MM.1S (cell line): ENCODE measurements at regions not wholly inside any gene's neighbourhood (a gene's known extent, or its start where the extent isn't known, plus 50 kb on each side); places are given as distances from the start of the nearest gene placed in this dataset.

Experiments
- DNase-seq: peaks from one replicate; pipeline ENCODE4 v3.0.0-alpha.2; 2015
- H2AFZ ChIP-seq: fragments of 300-600 bp; sonication (generic); 2 replicates; pipeline ENCODE4 v1.6.0; 2016; ENCODE audit warnings: antibody characterized with exemption, low read length
- H3F3A ChIP-seq: fragments of 300-600 bp; sonication (generic); 2 replicates; pipeline ENCODE4 v1.6.1; 2016; ENCODE audit warnings: mild to moderate bottlenecking, antibody characterized with exemption, low read length, moderate library complexity, mixed read lengths; ENCODE audit not compliant: insufficient read depth
- H3K27ac ChIP-seq: fragments of 300-600 bp; sonication (generic); 2 replicates; pipeline ENCODE4 v1.5.1; 2016; ENCODE audit warnings: mild to moderate bottlenecking, low read length
- H3K27me3 ChIP-seq: fragments of 300-600 bp; sonication (generic); replicated peaks from 2 replicates; pipeline ENCODE4 v1.6.0; 2016; ENCODE audit warnings: low read length; ENCODE audit not compliant: insufficient read depth
- H3K36me3 ChIP-seq: fragments of 300-600 bp; sonication (generic); replicated peaks from 2 replicates; pipeline ENCODE4 v1.6.1; 2016; ENCODE audit warnings: mild to moderate bottlenecking, low read length, mixed read lengths; ENCODE audit not compliant: insufficient read depth
- H3K4me1 ChIP-seq: fragments of 300-600 bp; sonication (generic); 2 replicates; pipeline ENCODE4 v1.6.1; 2016; ENCODE audit warnings: low read length, mixed read lengths
- H3K4me2 ChIP-seq: fragments of 300-600 bp; sonication (generic); 2 replicates; pipeline ENCODE4 v1.6.0; 2016; ENCODE audit warnings: low read depth, low read length
- H3K4me3 ChIP-seq: fragments of 300-600 bp; sonication (generic); 2 replicates; pipeline ENCODE4 v1.5.1; 2016; ENCODE audit warnings: low read length, mixed read lengths
- H3K79me2 ChIP-seq: fragments of 300-600 bp; sonication (generic); 2 replicates; pipeline ENCODE4 v1.6.1; 2016; ENCODE audit warnings: mixed run types, low read length, mixed read lengths
- H3K9ac ChIP-seq: fragments of 300-600 bp; sonication (generic); 2 replicates; pipeline ENCODE4 v1.6.1; 2016; ENCODE audit warnings: low read length, mixed read lengths
- H3K9me2 ChIP-seq: fragments of 300-600 bp; sonication (generic); replicated peaks from 2 replicates; pipeline ENCODE4 v1.6.1; 2016; ENCODE audit warnings: mild to moderate bottlenecking, low read length, mixed read lengths; ENCODE audit not compliant: insufficient read depth
- H3K9me3 ChIP-seq: fragments of 300-600 bp; sonication (generic); replicated peaks from 2 replicates; pipeline ENCODE4 v1.6.1; 2016; ENCODE audit warnings: mild to moderate bottlenecking, low read length, mixed read lengths; ENCODE audit not compliant: insufficient read depth
- H4K20me1 ChIP-seq: fragments of 300-600 bp; sonication (generic); 2 replicates; pipeline ENCODE4 v1.6.1; 2016; ENCODE audit warnings: mild to moderate bottlenecking, low read length, moderate library complexity, mixed read lengths; ENCODE audit not compliant: insufficient read depth
- CTCF ChIP-seq: fragments of 300-600 bp; sonication (generic); IDR thresholded peaks from 2 replicates; pipeline ENCODE4 v1.5.1; 2016; ENCODE audit warnings: antibody characterized with exemption, low read length, mixed read lengths
- EZH2 ChIP-seq: fragments of 300-600 bp; sonication (generic); optimal IDR thresholded peaks from 2 replicates; pipeline ENCODE3; 2017; ENCODE audit warnings: low read depth, mild to moderate bottlenecking, antibody characterized with exemption, low read length, mixed read lengths
- EZH2phosphoT487 ChIP-seq: fragments of 300-600 bp; sonication (generic); IDR thresholded peaks from 2 replicates; pipeline ENCODE4 v1.6.1; 2018; ENCODE audit warnings: antibody characterized with exemption, low read length

- Histone ChIP-seq H3K27me3 (no peaks in the 10 kb centered on the region), H3K36me3 (no peaks in the 10 kb centered on the region), H3K9me3 (no peaks in the 10 kb centered on the region), H3K4me2 (no peak overlapping the region), H3K9me2 (no peaks in the 10 kb centered on the region), H3K27ac (no peak overlapping the region), H4K20me1 (no peaks in the 10 kb centered on the region), H3F3A (no peaks in the 10 kb centered on the region), H3K79me2 (no peaks in the 10 kb centered on the region), H3K4me3 (no peak overlapping the region), H3K9ac (no peak overlapping the region), H3K4me1 (no peaks in the 10 kb centered on the region), H2AFZ (no peak overlapping the region)
- no peak for TF ChIP-seq CTCF
- TF ChIP-seq EZH2: no peak
- TF ChIP-seq EZH2phosphoT487: no peak
- DNase-seq: no peak
Measured at GRCh38 chr4:161329852-161330251, 833.9 kb downstream of the FSTL5 start.

GRCh38 chr4:161321706-161322105 is 842.1 kb downstream of the FSTL5 start:
- Histone ChIP-seq H3K4me3 (no peak overlapping the region), H3K9ac (no peak overlapping the region), H3K36me3 (no peaks in the 10 kb centered on the region), H2AFZ (no peak overlapping the region), H3K27ac (no peak overlapping the region), H3K4me2 (no peak overlapping the region), H3F3A (no peaks in the 10 kb centered on the region), H3K79me2 (no peaks in the 10 kb centered on the region), H3K9me3 (no peaks in the 10 kb centered on the region), H4K20me1 (no peaks in the 10 kb centered on the region), H3K27me3 (no peaks in the 10 kb centered on the region), H3K4me1 (no peaks in the 10 kb centered on the region), H3K9me2 (no peaks in the 10 kb centered on the region)
- no peak for TF ChIP-seq EZH2
- no peak for TF ChIP-seq CTCF
- no peak for TF ChIP-seq EZH2phosphoT487
- no peak for DNase-seq

- DNase-seq: peak; percentile 45
- H3K9ac ChIP-seq: no peak overlapping the region
Measured at GRCh38 chr4:161320377-161320776, 843.4 kb downstream of the FSTL5 start.

More at GRCh38 chr4:161320377-161320776, 843.4 kb downstream of the FSTL5 start:
- no peaks in the 10 kb centered on the region for H3K4me1 ChIP-seq
- no peak overlapping the region for H3K27ac ChIP-seq
- no peaks in the 10 kb centered on the region for H3K9me2 ChIP-seq
- no peaks in the 10 kb centered on the region for H4K20me1 ChIP-seq
- no peak overlapping the region for H3K4me2 ChIP-seq
- no peaks in the 10 kb centered on the region for H3K9me3 ChIP-seq
- H3K4me3 ChIP-seq: no peak overlapping the region
- no peak overlapping the region for H2AFZ ChIP-seq
- H3K36me3 ChIP-seq: no peaks in the 10 kb centered on the region
- no peaks in the 10 kb centered on the region for H3K79me2 ChIP-seq
- peak; percentile 59 for TF ChIP-seq CTCF
- no peak for TF ChIP-seq EZH2
- no peak for TF ChIP-seq EZH2phosphoT487
- no peaks in the 10 kb centered on the region for H3K27me3 ChIP-seq
- H3F3A ChIP-seq: no peaks in the 10 kb centered on the region
